Neural cell (in vitro differentiated cells): ENCODE measurements at regions not wholly inside any gene's neighbourhood (a gene's known extent, or its start where the extent isn't known, plus 50 kb on each side); places are given as distances from the start of the nearest gene placed in this dataset.

Experiments
- H2AFZ ChIP-seq: fragments of 200-600, 300-800 bp; sonication (generic), shearing (Covaris generic); 2 replicates; pipeline ENCODE4 v1.6.0; 2014; ENCODE audit warnings: low read depth, mild to moderate bottlenecking, antibody characterized with exemption, low read length, moderate library complexity
- H3F3A ChIP-seq: fragments of 200-600 bp; shearing (Covaris generic); 2 replicates; pipeline ENCODE4 v1.6.1; 2016; ENCODE audit warnings: mild to moderate bottlenecking, moderate library complexity, mixed read lengths, antibody characterized with exemption, low read length; ENCODE audit not compliant: insufficient read depth, poor library complexity, severe bottlenecking
- H3K27ac ChIP-seq: fragments of 200-600, 300-800 bp; sonication (generic), shearing (Covaris generic); 2 replicates; pipeline ENCODE4 v1.5.1; 2014; ENCODE audit warnings: mild to moderate bottlenecking, low read length, moderate library complexity
- H3K27me3 ChIP-seq: fragments of 300-800, 200-600 bp; sonication (generic), shearing (Covaris generic); 2 replicates; pipeline ENCODE4 v1.6.0; 2014; ENCODE audit warnings: mild to moderate bottlenecking, low read depth, low read length, moderate library complexity; ENCODE audit not compliant: insufficient read depth
- H3K36me3 ChIP-seq: fragments of 300-800, 200-600 bp; sonication (generic), shearing (Covaris generic); 2 replicates; pipeline ENCODE4 v1.5.1; 2014; ENCODE audit warnings: mild to moderate bottlenecking, antibody characterized with exemption, low read length, moderate library complexity; ENCODE audit not compliant: insufficient read depth
- H3K4me2 ChIP-seq: fragments of 300-800, 200-600 bp; sonication (generic), shearing (Covaris generic); 2 replicates; pipeline ENCODE4 v1.6.0; 2014; ENCODE audit warnings: mild to moderate bottlenecking, low read length
- H3K4me3 ChIP-seq: fragments of 300-800, 200-600 bp; sonication (generic), shearing (Covaris generic); 2 replicates; pipeline ENCODE4 v1.5.1; 2014; ENCODE audit warnings: mild to moderate bottlenecking, low read length, moderate library complexity
- H3K79me2 ChIP-seq: fragments of 200-600 bp; shearing (Covaris generic); replicated peaks from 2 replicates; pipeline ENCODE4 v1.6.0; 2014; ENCODE audit warnings: mild to moderate bottlenecking, low read length, moderate library complexity; ENCODE audit not compliant: insufficient read depth
- H3K9ac ChIP-seq: fragments of 300-800, 200-600 bp; sonication (generic), shearing (Covaris generic); 2 replicates; pipeline ENCODE4 v1.6.1; 2016; ENCODE audit warnings: mild to moderate bottlenecking, low read length, mixed read lengths
- H3K9me2 ChIP-seq: fragments of 200-600 bp; shearing (Covaris generic); 2 replicates; pipeline ENCODE4 v1.6.1; 2016; ENCODE audit warnings: mild to moderate bottlenecking, low read length, mixed read lengths; ENCODE audit not compliant: insufficient read depth
- H3K9me3 ChIP-seq: fragments of 200-600, 300-800 bp; sonication (generic), shearing (Covaris generic); 2 replicates; pipeline ENCODE4 v1.6.1; 2016; ENCODE audit warnings: mild to moderate bottlenecking, mixed run types, low read length, moderate library complexity, mixed read lengths
- H4K20me1 ChIP-seq: fragments of 200-600 bp; shearing (Covaris generic); 2 replicates; pipeline ENCODE4 v1.6.1; 2016; ENCODE audit warnings: mild to moderate bottlenecking, mixed run types; ENCODE audit not compliant: insufficient read depth
- EP300 ChIP-seq: fragments of 450-650 bp; conservative IDR thresholded peaks from 2 replicates; pipeline ENCODE4 v1.6.1; 2014; ENCODE audit warnings: antibody characterized with exemption, mild to moderate bottlenecking, moderate library complexity; ENCODE audit not compliant: poor library complexity, severe bottlenecking
- EZH2 ChIP-seq: fragments of 200-600, 300-800 bp; shearing (Covaris generic), sonication (generic); IDR thresholded peaks from 2 replicates; pipeline ENCODE4 v1.6.1; 2014; ENCODE audit warnings: antibody characterized with exemption, low read length, borderline replicate concordance, mild to moderate bottlenecking; ENCODE audit not compliant: insufficient read depth, poor library complexity, severe bottlenecking
- MXI1 ChIP-seq: fragments of 450-650 bp; conservative IDR thresholded peaks from 2 replicates; pipeline ENCODE4 v1.6.1; 2014; ENCODE audit warnings: antibody characterized with exemption, mild to moderate bottlenecking; ENCODE audit not compliant: poor library complexity, severe bottlenecking
- POLR2AphosphoS5 ChIP-seq: IDR thresholded peaks from 2 replicates; pipeline ENCODE4 v1.6.1; 2012
- RAD21 ChIP-seq: fragments of 450-650 bp; conservative IDR thresholded peaks from 2 replicates; pipeline ENCODE4 v1.6.1; 2014; ENCODE audit warnings: antibody characterized with exemption, mild to moderate bottlenecking, moderate library complexity
- SMC3 ChIP-seq: fragments of 450-650 bp; conservative IDR thresholded peaks from 2 replicates; pipeline ENCODE4 v1.6.1; 2014; ENCODE audit warnings: antibody characterized with exemption, mild to moderate bottlenecking, moderate library complexity; ENCODE audit not compliant: poor library complexity
- TAF1 ChIP-seq: IDR thresholded peaks from 2 replicates; pipeline ENCODE4 v1.6.1; 2012; ENCODE audit warnings: low read depth
- TF ChIP-seq, protein P1 (sequence below): IDR thresholded peaks from 2 replicates; pipeline ENCODE4 v1.6.1; 2012; ENCODE audit warnings: borderline replicate concordance
- TF ChIP-seq, protein P2 (sequence below): fragments of 450-650 bp; IDR thresholded peaks from 2 replicates; pipeline ENCODE4 v1.5.1; 2014; ENCODE audit warnings: antibody characterized with exemption, mild to moderate bottlenecking, moderate library complexity; ENCODE audit not compliant: poor library complexity, severe bottlenecking

DNA sequence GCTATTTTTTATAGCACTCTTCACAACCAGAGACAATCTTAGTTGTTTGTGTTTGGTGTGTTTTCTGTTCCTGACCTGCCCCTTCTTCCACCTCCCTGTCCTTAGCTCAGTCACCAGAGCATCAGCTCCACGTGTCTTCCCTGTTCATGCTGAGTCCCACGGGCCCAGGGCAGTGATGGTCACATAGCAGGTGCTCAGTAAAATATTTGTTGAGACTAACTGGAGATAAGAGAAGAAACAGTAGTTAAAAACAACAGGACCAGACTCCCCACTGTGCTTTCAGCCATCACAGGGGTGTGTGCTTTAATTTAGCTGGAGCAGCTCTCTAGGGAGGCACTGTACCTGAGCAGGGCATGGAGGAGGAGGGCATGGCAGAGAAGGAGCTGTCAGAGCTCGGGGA is 307.3 kb upstream of the ZNF32 start:
- Histone ChIP-seq H3F3A (no peaks in the 10 kb centered on the region), H3K9ac (no peak overlapping the region), H2AFZ (no peak overlapping the region), H3K4me2 (no peak overlapping the region), H3K27me3 (no peaks in the 10 kb centered on the region), H3K36me3 (no peaks in the 10 kb centered on the region), H3K27ac (no peak overlapping the region), H4K20me1 (no peaks in the 10 kb centered on the region), H3K4me3 (no peak overlapping the region), H3K9me2 (no peaks in the 10 kb centered on the region), H3K9me3 (no peaks in the 10 kb centered on the region), H3K79me2 (no peaks in the 10 kb centered on the region)
- TF ChIP-seq, protein P1, sequence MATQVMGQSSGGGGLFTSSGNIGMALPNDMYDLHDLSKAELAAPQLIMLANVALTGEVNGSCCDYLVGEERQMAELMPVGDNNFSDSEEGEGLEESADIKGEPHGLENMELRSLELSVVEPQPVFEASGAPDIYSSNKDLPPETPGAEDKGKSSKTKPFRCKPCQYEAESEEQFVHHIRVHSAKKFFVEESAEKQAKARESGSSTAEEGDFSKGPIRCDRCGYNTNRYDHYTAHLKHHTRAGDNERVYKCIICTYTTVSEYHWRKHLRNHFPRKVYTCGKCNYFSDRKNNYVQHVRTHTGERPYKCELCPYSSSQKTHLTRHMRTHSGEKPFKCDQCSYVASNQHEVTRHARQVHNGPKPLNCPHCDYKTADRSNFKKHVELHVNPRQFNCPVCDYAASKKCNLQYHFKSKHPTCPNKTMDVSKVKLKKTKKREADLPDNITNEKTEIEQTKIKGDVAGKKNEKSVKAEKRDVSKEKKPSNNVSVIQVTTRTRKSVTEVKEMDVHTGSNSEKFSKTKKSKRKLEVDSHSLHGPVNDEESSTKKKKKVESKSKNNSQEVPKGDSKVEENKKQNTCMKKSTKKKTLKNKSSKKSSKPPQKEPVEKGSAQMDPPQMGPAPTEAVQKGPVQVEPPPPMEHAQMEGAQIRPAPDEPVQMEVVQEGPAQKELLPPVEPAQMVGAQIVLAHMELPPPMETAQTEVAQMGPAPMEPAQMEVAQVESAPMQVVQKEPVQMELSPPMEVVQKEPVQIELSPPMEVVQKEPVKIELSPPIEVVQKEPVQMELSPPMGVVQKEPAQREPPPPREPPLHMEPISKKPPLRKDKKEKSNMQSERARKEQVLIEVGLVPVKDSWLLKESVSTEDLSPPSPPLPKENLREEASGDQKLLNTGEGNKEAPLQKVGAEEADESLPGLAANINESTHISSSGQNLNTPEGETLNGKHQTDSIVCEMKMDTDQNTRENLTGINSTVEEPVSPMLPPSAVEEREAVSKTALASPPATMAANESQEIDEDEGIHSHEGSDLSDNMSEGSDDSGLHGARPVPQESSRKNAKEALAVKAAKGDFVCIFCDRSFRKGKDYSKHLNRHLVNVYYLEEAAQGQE: no peak
- TF ChIP-seq RAD21: no peak
- TF ChIP-seq SMC3: no peak
- TF ChIP-seq EP300: no peak

DNA sequence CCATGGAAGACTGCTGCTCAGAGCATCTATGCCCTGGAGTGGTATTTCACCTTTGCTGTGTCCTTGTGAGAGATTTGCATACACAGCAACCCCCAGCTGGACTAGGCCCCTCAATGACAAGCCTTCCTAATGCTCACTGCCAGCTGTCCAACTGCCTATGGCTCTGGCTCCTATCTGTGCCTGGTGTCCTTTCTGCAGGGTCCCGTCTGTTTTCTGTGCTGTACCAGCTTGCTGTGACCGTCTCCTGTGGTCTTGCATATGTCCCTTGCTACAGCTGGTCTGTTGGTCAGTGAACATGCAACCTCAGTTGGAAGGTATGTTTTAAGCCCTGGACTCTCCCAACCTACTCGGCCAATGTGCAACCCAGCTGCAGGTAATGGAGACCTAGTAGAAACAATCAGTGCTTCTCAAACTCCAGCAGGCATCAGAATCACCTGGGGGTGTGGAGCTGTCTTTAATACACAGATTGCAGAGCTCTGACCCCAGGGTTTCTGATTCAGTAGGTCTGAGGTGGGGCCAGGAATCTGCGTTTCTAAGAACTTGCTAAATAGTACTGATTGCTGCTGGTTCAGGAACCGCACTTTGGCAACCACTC is 306.4 kb upstream of the ZNF32 start:
- Histone ChIP-seq H3K9ac (no peak overlapping the region), H3K4me2 (no peak overlapping the region), H3K9me3 (no peaks in the 10 kb centered on the region), H2AFZ (no peak overlapping the region), H3K27me3 (no peaks in the 10 kb centered on the region), H3K9me2 (no peaks in the 10 kb centered on the region), H3K36me3 (no peaks in the 10 kb centered on the region), H3K4me3 (no peak overlapping the region), H3F3A (no peaks in the 10 kb centered on the region), H3K79me2 (no peaks in the 10 kb centered on the region), H3K27ac (no peak overlapping the region), H4K20me1 (no peaks in the 10 kb centered on the region)
- TF ChIP-seq MXI1: no peak
- no peak for TF ChIP-seq POLR2AphosphoS5
- no peak for TF ChIP-seq SMC3
- TF ChIP-seq EZH2: no peak
- TF ChIP-seq EP300: no peak
- no peak for TF ChIP-seq RAD21
- TF ChIP-seq TAF1: no peak
- TF ChIP-seq, protein P1: no peak
- TF ChIP-seq, protein P2, sequence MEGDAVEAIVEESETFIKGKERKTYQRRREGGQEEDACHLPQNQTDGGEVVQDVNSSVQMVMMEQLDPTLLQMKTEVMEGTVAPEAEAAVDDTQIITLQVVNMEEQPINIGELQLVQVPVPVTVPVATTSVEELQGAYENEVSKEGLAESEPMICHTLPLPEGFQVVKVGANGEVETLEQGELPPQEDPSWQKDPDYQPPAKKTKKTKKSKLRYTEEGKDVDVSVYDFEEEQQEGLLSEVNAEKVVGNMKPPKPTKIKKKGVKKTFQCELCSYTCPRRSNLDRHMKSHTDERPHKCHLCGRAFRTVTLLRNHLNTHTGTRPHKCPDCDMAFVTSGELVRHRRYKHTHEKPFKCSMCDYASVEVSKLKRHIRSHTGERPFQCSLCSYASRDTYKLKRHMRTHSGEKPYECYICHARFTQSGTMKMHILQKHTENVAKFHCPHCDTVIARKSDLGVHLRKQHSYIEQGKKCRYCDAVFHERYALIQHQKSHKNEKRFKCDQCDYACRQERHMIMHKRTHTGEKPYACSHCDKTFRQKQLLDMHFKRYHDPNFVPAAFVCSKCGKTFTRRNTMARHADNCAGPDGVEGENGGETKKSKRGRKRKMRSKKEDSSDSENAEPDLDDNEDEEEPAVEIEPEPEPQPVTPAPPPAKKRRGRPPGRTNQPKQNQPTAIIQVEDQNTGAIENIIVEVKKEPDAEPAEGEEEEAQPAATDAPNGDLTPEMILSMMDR: no peak
